ENCODE measurements at regions not wholly inside any gene's neighbourhood (a gene's known extent, or its start where the extent isn't known, plus 50 kb on each side); places are given as distances from the start of the nearest gene placed in this dataset.

GRCh38 chr18:42271647-42272414 is 316.8 kb downstream of the PIK3C3 start:
- no peak for DNase-seq
- intact Hi-C loops (cut with micrococcal nuclease) = loop anchor here (5.0 kb wide), 1 partner anchor 160 kb away; no protein-coding TSS in a partner anchor
- no peak overlapping the region for H3K27ac Mint-ChIP-seq
- no peak for ATAC-seq
- TF ChIP-seq CTCF (IDR thresholded peaks at IDR 0.05) = no peak
- H3K4me3 Mint-ChIP-seq = no peak overlapping the region
- H3K4me1 Mint-ChIP-seq (ENCODE audit: low read depth) = no peaks in the 10 kb centered on the region
- ChIA-PET POLR2A (interaction anchor here (0.6 kb wide), 1 partner anchor 1620 kb away, joined by 3 read pairs; no protein-coding TSS in a partner anchor), CTCF (interaction anchor here (1.1 kb wide), 1 partner anchor 158 kb away, joined by 7 read pairs; no protein-coding TSS in a partner anchor)
- H3K9me3 Mint-ChIP-seq = no peaks in the 10 kb centered on the region
- H3K36me3 Mint-ChIP-seq (ENCODE audit: low read depth) = no peaks in the 10 kb centered on the region
- H3K27me3 Mint-ChIP-seq = no peaks in the 10 kb centered on the region

GRCh38 chr18:42274488-42275137 is 319.6 kb downstream of the PIK3C3 start:
- Mint-ChIP-seq H3K9me3 (no peaks in the 10 kb centered on the region), H3K27me3 (no peaks in the 10 kb centered on the region), H3K4me1 (ENCODE audit: low read depth) (no peaks in the 10 kb centered on the region), H3K36me3 (ENCODE audit: low read depth) (no peaks in the 10 kb centered on the region), H3K27ac (no peak overlapping the region), H3K4me3 (no peak overlapping the region)
- ChIA-PET CTCF (interaction anchor here (0.7 to 1.6 kb wide), 5 partner anchors 8 to 221 kb away, joined by 3 to 8 read pairs (median 4); no protein-coding TSS in a partner anchor), POLR2A (no interaction called here)
- DNase-seq (peak; percentile 4), ATAC-seq (no peak)
- intact Hi-C loops (cut with micrococcal nuclease) = loop anchor here (5.0 kb wide), 1 partner anchor 162 kb away; no protein-coding TSS in a partner anchor
- no peak for TF ChIP-seq CTCF (IDR thresholded peaks at IDR 0.05)

GRCh38 chr18:42275138-42275535 is 320.1 kb downstream of the PIK3C3 start:
- Mint-ChIP-seq H3K27me3 (no peaks in the 10 kb centered on the region), H3K36me3 (ENCODE audit: low read depth) (no peaks in the 10 kb centered on the region), H3K4me1 (ENCODE audit: low read depth) (no peaks in the 10 kb centered on the region), H3K27ac (no peak overlapping the region), H3K9me3 (no peaks in the 10 kb centered on the region), H3K4me3 (no peak overlapping the region)
- ATAC-seq = no peak
- no peak for TF ChIP-seq CTCF (IDR thresholded peaks at IDR 0.05)
- no peak for DNase-seq
- POLR2A ChIA-PET = no interaction called here
- intact Hi-C loops (cut with micrococcal nuclease) = no loop called here
- CTCF ChIA-PET = interaction anchor here (0.7 to 1.0 kb wide), 2 partner anchors 161 to 221 kb away, joined by 4 to 6 read pairs; no protein-coding TSS in a partner anchor

- Mint-ChIP-seq H3K36me3 (ENCODE audit: low read depth) (no peaks in the 10 kb centered on the region), H3K27me3 (no peaks in the 10 kb centered on the region), H3K4me3 (no peak overlapping the region), H3K27ac (no peak overlapping the region), H3K9me3 (no peaks in the 10 kb centered on the region), H3K4me1 (ENCODE audit: low read depth) (no peaks in the 10 kb centered on the region)
- ChIA-PET POLR2A (no interaction called here), CTCF (interaction anchor here (1.0 kb wide), 1 partner anchor 162 kb away, joined by 6 read pairs; no protein-coding TSS in a partner anchor)
- ATAC-seq (no peak), DNase-seq (no peak)
- no peak for TF ChIP-seq CTCF (IDR thresholded peaks at IDR 0.05)
- intact Hi-C loops (cut with micrococcal nuclease) = no loop called here
These were observed 321.1 kb downstream of the PIK3C3 start for GRCh38 chr18:42275949-42276730.

Data from activated CD8-positive, alpha-beta T cell treated with anti-CD3 and anti-CD28 coated beads for 36 hours (primary cell).